HEK293 (cell line): ENCODE measurements at regions not wholly inside any gene's neighbourhood (a gene's known extent, or its start where the extent isn't known, plus 50 kb on each side); places are given as distances from the start of the nearest gene placed in this dataset.

ENCODE experiments used
- CTCF ChIA-PET: fragments of 350-600 bp; formaldehyde crosslinking; extraction: SDS; loops from one replicate; lab custom pipeline; 2021; ENCODE audit warnings: antibody characterized with exemption; lab: Yijun Ruan, JAX
- POLR2A ChIA-PET: fragments of 300-600 bp; formaldehyde crosslinking; extraction: SDS; loops from one replicate; lab custom pipeline; 2020; ENCODE audit warnings: antibody characterized with exemption, inconsistent platforms; lab: Yijun Ruan, JAX
- H3K27ac ChIP-seq: fragments of 200-500 bp; sonication (Bioruptor generic); 2 replicates; pipeline ENCODE4 v1.5.1; 2014; ENCODE audit warnings: low read depth, low read length, control low read depth, inconsistent platforms; ENCODE audit errors: extremely low read depth
- H3K36me3 ChIP-seq, 2 experiments: fragments of 200-500 bp in 1 of 2; sonication (Bioruptor generic) in 1 of 2; 1 replicate in 1 of 2; 2 replicates in 1 of 2; pipeline ENCODE4 v1.5.1; 2014 to 2017; ENCODE audit warnings: inconsistent platforms in 2 of 2, low read length in 2 of 2; ENCODE audit not compliant: control insufficient read depth in 2 of 2, insufficient read depth in 1 of 2
- H3K4me1 ChIP-seq: fragments of 200-500 bp; sonication (Bioruptor generic); 2 replicates; pipeline ENCODE4 v1.5.1; 2014; ENCODE audit warnings: mild to moderate bottlenecking, low read length, inconsistent platforms; ENCODE audit not compliant: control insufficient read depth, insufficient read depth
- H3K4me3 ChIP-seq: 2 replicates; pipeline ENCODE4 v1.5.1; 2011; ENCODE audit warnings: low read depth, mild to moderate bottlenecking, control low read depth, low read length, moderate library complexity
- H3K9me3 ChIP-seq: fragments of 200-500 bp; sonication (Bioruptor generic); 2 replicates; pipeline ENCODE4 v1.5.1; 2014; ENCODE audit warnings: low read depth, low read length, inconsistent platforms; ENCODE audit not compliant: control insufficient read depth, insufficient read depth
- IKZF3 ChIP-seq: fragments of 450-650 bp; IDR thresholded peaks from 2 replicates; pipeline ENCODE4 v1.5.0; 2018; ENCODE audit warnings: missing biosample characterization, mild to moderate bottlenecking, missing genetic modification characterization, moderate library complexity
- ZNF114 ChIP-seq: fragments of 450-650 bp; formaldehyde crosslinking; IDR thresholded peaks from 2 replicates; pipeline ENCODE4 v1.5.0; 2017; ENCODE audit warnings: missing biosample characterization, missing genetic modification characterization
- ZNF157 ChIP-seq: fragments of 450-650 bp; formaldehyde crosslinking; IDR thresholded peaks from 2 replicates; pipeline ENCODE4 v1.5.1; 2016; ENCODE audit warnings: missing biosample characterization, missing genetic modification characterization
- ZNF184 ChIP-seq: fragments of 450-650 bp; IDR thresholded peaks from 2 replicates; pipeline ENCODE4 v1.5.1; 2018; ENCODE audit warnings: missing biosample characterization, mild to moderate bottlenecking, missing genetic modification characterization
- ZNF2 ChIP-seq: fragments of 450-650 bp; formaldehyde crosslinking; IDR thresholded peaks from 2 replicates; pipeline ENCODE4 v1.5.1; 2016; ENCODE audit warnings: missing biosample characterization, missing genetic modification characterization
- ZNF335 ChIP-seq: fragments of 450-650 bp; formaldehyde crosslinking; conservative IDR thresholded peaks from 2 replicates; pipeline ENCODE4 v1.5.1; 2016; ENCODE audit warnings: missing biosample characterization, missing genetic modification characterization
- ZNF514 ChIP-seq: fragments of 450-650 bp; formaldehyde crosslinking; IDR thresholded peaks from 2 replicates; pipeline ENCODE4 v1.5.1; 2016; ENCODE audit warnings: missing biosample characterization, missing genetic modification characterization
- ZNF549 ChIP-seq: fragments of 450-650 bp; IDR thresholded peaks from 2 replicates; pipeline ENCODE4 v1.5.1; 2018; ENCODE audit warnings: missing biosample characterization, missing genetic modification characterization, mild to moderate bottlenecking, inconsistent platforms, moderate library complexity
- ZNF837 ChIP-seq: fragments of 450-650 bp; formaldehyde crosslinking; IDR thresholded peaks from 2 replicates; pipeline ENCODE4 v1.5.1; 2016; ENCODE audit warnings: missing biosample characterization, missing genetic modification characterization
- TF ChIP-seq, protein P1 (sequence below): fragments of 450-650 bp; formaldehyde crosslinking; IDR thresholded peaks from 2 replicates; pipeline ENCODE4 v1.5.1; 2017; ENCODE audit warnings: missing biosample characterization, missing genetic modification characterization
- TF ChIP-seq, protein P2 (sequence below): fragments of 450-650 bp; formaldehyde crosslinking; IDR thresholded peaks from 2 replicates; pipeline ENCODE4 v1.5.1; 2016; ENCODE audit warnings: missing biosample characterization, missing genetic modification characterization
- TF ChIP-seq, protein P3 (sequence below): fragments of 450-650 bp; IDR thresholded peaks from 2 replicates; pipeline ENCODE4 v1.5.1; 2018; ENCODE audit warnings: missing biosample characterization, missing genetic modification characterization
- TF ChIP-seq, protein P4 (sequence below): fragments of 450-650 bp; formaldehyde crosslinking; IDR thresholded peaks from 2 replicates; pipeline ENCODE4 v1.5.1; 2017; ENCODE audit warnings: missing biosample characterization, missing genetic modification characterization
- TF ChIP-seq, protein P5 (sequence below): fragments of 450-650 bp; formaldehyde crosslinking; IDR thresholded peaks from 2 replicates; pipeline ENCODE4 v1.5.1; 2016; ENCODE audit warnings: missing biosample characterization, missing genetic modification characterization
- TF ChIP-seq, protein P6 (sequence below): fragments of 450-650 bp; formaldehyde crosslinking; conservative IDR thresholded peaks from 2 replicates; pipeline ENCODE4 v1.5.1; 2016; ENCODE audit warnings: low read depth, missing biosample characterization, missing genetic modification characterization
- TF ChIP-seq, protein P7 (sequence below): fragments of 450-650 bp; IDR thresholded peaks from 2 replicates; pipeline ENCODE4 v1.5.1; 2018; ENCODE audit warnings: missing biosample characterization, mild to moderate bottlenecking, missing genetic modification characterization

DNA sequence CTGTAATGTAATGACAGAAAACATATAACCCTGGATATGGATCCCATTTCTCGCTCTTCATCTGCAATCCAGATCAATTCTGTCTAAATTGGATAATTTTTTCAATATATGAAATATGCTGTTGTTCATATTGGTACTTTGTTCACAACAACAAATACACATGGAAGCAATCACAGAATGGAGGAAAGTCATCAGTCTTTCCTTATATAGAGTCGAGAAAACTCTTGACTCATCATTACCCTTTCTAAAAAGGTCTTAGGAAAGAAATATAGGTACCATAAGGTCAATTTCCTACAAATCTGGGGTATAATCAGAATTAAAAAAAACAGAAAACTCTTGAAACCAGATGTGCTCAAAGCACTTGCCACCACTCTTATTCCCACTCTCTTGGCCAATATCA, 677.6 kb upstream of the ID4 start (continued):
- TF ChIP-seq ZNF514 = no peak
- no peak for TF ChIP-seq ZNF335 (tag by site-specific recombination)
- no peak for TF ChIP-seq ZNF184 (tag by site-specific recombination)
- TF ChIP-seq, protein P1, sequence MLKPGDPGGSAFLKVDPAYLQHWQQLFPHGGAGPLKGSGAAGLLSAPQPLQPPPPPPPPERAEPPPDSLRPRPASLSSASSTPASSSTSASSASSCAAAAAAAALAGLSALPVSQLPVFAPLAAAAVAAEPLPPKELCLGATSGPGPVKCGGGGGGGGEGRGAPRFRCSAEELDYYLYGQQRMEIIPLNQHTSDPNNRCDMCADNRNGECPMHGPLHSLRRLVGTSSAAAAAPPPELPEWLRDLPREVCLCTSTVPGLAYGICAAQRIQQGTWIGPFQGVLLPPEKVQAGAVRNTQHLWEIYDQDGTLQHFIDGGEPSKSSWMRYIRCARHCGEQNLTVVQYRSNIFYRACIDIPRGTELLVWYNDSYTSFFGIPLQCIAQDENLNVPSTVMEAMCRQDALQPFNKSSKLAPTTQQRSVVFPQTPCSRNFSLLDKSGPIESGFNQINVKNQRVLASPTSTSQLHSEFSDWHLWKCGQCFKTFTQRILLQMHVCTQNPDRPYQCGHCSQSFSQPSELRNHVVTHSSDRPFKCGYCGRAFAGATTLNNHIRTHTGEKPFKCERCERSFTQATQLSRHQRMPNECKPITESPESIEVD (tag by site-specific recombination) = no peak
- TF ChIP-seq, protein P2, sequence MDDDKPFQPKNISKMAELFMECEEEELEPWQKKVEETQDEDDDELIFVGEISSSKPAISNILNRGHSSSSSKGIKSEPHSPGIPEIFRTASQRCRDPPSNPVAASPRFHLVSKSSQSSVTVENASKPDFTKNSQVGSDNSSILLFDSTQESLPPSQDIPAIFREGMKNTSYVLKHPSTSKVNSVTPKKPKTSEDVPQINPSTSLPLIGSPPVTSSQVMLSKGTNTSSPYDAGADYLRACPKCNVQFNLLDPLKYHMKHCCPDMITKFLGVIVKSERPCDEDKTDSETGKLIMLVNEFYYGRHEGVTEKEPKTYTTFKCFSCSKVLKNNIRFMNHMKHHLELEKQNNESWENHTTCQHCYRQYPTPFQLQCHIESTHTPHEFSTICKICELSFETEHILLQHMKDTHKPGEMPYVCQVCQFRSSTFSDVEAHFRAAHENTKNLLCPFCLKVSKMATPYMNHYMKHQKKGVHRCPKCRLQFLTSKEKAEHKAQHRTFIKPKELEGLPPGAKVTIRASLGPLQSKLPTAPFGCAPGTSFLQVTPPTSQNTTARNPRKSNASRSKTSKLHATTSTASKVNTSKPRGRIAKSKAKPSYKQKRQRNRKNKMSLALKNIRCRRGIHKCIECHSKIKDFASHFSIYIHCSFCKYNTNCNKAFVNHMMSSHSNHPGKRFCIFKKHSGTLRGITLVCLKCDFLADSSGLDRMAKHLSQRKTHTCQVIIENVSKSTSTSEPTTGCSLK (tag by site-specific recombination) = no peak
- no peak for TF ChIP-seq ZNF114 (tag by site-specific recombination)
- TF ChIP-seq, protein P3, sequence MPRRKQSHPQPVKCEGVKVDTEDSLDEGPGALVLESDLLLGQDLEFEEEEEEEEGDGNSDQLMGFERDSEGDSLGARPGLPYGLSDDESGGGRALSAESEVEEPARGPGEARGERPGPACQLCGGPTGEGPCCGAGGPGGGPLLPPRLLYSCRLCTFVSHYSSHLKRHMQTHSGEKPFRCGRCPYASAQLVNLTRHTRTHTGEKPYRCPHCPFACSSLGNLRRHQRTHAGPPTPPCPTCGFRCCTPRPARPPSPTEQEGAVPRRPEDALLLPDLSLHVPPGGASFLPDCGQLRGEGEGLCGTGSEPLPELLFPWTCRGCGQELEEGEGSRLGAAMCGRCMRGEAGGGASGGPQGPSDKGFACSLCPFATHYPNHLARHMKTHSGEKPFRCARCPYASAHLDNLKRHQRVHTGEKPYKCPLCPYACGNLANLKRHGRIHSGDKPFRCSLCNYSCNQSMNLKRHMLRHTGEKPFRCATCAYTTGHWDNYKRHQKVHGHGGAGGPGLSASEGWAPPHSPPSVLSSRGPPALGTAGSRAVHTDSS = no peak
- TF ChIP-seq, all 188 proteins: peak for 0

DNA sequence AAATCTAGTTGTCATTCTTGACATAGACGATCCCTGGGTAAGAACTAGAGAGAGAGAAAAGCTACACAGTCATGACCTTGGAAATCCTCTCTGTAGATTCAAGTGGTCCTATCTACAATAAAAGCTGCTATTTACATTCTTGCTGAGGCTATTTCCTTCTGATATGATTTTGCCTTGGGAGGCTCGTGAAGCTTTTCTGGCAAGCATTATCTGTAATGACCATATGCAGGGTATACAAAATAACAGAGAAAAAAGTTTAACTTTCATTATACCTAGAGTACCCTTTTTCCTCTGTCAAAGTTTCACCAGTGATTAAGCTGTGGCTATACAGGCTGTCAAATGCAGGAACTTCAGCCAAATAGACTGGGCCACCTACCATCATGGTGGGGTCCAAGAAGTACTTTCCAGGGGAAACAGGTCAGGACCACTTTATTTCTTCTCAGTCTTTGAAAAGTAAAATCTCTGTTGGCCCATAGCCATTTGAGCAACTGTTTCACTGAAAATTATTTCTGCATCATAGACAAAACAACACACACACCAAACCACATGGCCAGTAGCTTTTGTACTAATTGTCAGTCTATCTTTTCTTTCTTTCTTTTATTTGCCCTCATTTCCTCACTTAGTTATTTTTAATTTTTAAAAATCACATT, 677.0 kb upstream of the ID4 start:
- CTCF ChIA-PET = interaction anchor here (0.6 to 0.8 kb wide), 2 partner anchors 162 to 616 kb away, joined by 3 to 5 read pairs; no protein-coding TSS in a partner anchor
- Histone ChIP-seq H3K36me3 (no peaks in the 10 kb centered on the region), H3K4me3 (no peak overlapping the region), H3K9me3 (no peaks in the 10 kb centered on the region), H3K27ac (no peak overlapping the region), H3K4me1 (no peaks in the 10 kb centered on the region)
- POLR2A ChIA-PET = no interaction called here
- TF ChIP-seq ZNF2 (tag by site-specific recombination) (no peak), ZNF157 (no peak), ZNF837 (tag by site-specific recombination) (no peak), IKZF3 (tag by site-specific recombination) (no peak), ZNF549 (tag by site-specific recombination) (no peak)
- TF ChIP-seq, protein P4, sequence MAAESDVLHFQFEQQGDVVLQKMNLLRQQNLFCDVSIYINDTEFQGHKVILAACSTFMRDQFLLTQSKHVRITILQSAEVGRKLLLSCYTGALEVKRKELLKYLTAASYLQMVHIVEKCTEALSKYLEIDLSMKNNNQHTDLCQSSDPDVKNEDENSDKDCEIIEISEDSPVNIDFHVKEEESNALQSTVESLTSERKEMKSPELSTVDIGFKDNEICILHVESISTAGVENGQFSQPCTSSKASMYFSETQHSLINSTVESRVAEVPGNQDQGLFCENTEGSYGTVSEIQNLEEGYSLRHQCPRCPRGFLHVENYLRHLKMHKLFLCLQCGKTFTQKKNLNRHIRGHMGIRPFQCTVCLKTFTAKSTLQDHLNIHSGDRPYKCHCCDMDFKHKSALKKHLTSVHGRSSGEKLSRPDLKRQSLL = no peak
- TF ChIP-seq, protein P5, sequence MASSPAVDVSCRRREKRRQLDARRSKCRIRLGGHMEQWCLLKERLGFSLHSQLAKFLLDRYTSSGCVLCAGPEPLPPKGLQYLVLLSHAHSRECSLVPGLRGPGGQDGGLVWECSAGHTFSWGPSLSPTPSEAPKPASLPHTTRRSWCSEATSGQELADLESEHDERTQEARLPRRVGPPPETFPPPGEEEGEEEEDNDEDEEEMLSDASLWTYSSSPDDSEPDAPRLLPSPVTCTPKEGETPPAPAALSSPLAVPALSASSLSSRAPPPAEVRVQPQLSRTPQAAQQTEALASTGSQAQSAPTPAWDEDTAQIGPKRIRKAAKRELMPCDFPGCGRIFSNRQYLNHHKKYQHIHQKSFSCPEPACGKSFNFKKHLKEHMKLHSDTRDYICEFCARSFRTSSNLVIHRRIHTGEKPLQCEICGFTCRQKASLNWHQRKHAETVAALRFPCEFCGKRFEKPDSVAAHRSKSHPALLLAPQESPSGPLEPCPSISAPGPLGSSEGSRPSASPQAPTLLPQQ (tag by site-specific recombination) = no peak
- TF ChIP-seq, protein P6, sequence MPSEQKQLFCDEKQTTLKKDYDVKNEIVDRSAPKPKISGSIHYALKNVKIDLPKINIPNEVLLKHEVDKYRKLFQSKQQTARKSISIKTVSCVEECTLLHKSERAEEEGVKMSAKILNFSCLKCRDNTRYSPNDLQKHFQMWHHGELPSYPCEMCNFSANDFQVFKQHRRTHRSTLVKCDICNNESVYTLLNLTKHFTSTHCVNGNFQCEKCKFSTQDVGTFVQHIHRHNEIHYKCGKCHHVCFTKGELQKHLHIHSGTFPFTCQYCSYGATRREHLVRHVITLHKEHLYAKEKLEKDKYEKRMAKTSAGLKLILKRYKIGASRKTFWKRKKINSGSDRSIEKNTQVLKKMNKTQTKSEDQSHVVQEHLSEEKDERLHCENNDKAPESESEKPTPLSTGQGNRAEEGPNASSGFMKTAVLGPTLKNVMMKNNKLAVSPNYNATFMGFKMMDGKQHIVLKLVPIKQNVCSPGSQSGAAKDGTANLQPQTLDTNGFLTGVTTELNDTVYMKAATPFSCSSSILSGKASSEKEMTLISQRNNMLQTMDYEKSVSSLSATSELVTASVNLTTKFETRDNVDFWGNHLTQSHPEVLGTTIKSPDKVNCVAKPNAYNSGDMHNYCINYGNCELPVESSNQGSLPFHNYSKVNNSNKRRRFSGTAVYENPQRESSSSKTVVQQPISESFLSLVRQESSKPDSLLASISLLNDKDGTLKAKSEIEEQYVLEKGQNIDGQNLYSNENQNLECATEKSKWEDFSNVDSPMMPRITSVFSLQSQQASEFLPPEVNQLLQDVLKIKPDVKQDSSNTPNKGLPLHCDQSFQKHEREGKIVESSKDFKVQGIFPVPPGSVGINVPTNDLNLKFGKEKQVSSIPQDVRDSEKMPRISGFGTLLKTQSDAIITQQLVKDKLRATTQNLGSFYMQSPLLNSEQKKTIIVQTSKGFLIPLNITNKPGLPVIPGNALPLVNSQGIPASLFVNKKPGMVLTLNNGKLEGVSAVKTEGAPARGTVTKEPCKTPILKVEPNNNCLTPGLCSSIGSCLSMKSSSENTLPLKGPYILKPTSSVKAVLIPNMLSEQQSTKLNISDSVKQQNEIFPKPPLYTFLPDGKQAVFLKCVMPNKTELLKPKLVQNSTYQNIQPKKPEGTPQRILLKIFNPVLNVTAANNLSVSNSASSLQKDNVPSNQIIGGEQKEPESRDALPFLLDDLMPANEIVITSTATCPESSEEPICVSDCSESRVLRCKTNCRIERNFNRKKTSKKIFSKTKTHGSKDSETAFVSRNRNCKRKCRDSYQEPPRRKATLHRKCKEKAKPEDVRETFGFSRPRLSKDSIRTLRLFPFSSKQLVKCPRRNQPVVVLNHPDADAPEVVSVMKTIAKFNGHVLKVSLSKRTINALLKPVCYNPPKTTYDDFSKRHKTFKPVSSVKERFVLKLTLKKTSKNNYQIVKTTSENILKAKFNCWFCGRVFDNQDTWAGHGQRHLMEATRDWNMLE = no peak
- TF ChIP-seq, protein P7, sequence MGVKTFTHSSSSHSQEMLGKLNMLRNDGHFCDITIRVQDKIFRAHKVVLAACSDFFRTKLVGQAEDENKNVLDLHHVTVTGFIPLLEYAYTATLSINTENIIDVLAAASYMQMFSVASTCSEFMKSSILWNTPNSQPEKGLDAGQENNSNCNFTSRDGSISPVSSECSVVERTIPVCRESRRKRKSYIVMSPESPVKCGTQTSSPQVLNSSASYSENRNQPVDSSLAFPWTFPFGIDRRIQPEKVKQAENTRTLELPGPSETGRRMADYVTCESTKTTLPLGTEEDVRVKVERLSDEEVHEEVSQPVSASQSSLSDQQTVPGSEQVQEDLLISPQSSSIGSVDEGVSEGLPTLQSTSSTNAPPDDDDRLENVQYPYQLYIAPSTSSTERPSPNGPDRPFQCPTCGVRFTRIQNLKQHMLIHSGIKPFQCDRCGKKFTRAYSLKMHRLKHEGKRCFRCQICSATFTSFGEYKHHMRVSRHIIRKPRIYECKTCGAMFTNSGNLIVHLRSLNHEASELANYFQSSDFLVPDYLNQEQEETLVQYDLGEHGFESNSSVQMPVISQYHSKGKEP (tag by site-specific recombination) = no peak
